HG03159 (cell line): ENCODE measurements at regions not wholly inside any gene's neighbourhood (a gene's known extent, or its start where the extent isn't known, plus 50 kb on each side); places are given as distances from the start of the nearest gene placed in this dataset.

Experiments
- ATAC-seq: cut with Tn5 transposase; IDR thresholded peaks from one replicate; pipeline ENCODE4 v1.9.1; 2021; ENCODE audit warnings: mild to moderate bottlenecking, moderate library complexity; ENCODE audit not compliant: unreplicated experiment

- ATAC-seq = no peak
Observed at GRCh38 chr11:35076201-35077100, 62.5 kb upstream of the CD44 start.

- ATAC-seq = peak; percentile 48
Observed at GRCh38 chr11:35077709-35078469, 61.1 kb upstream of the CD44 start.

- no peak for ATAC-seq
Observed at GRCh38 chr11:35078470-35078735, 60.6 kb upstream of the CD44 start.

GRCh38 chr11:35079611-35080010 is 59.4 kb upstream of the CD44 start:
- ATAC-seq = no peak

GRCh38 chr11:35082321-35083180 is 56.4 kb upstream of the CD44 start:
- ATAC-seq = peak; percentile 72

GRCh38 chr11:35083181-35083430 is 55.9 kb upstream of the CD44 start:
- no peak for ATAC-seq

- peak; percentile 64 for ATAC-seq
Observed at GRCh38 chr11:35083431-35084238, 55.3 kb upstream of the CD44 start.

- ATAC-seq = no peak
Observed at GRCh38 chr11:35084817-35085440, 54.0 kb upstream of the CD44 start.

GRCh38 chr11:35085531-35086165 is 53.3 kb upstream of the CD44 start:
- ATAC-seq = no peak

GRCh38 chr11:35087648-35088047 is 51.3 kb upstream of the CD44 start:
- no peak for ATAC-seq

GRCh38 chr11:35088226-35088625 is 50.7 kb upstream of the CD44 start:
- ATAC-seq = no peak

GRCh38 chr11:35088676-35089075 is 50.3 kb upstream of the CD44 start:
- no peak for ATAC-seq
